Keratinocyte (primary cell): ENCODE measurements at regions not wholly inside any gene's neighbourhood (a gene's known extent, or its start where the extent isn't known, plus 50 kb on each side); places are given as distances from the start of the nearest gene placed in this dataset.
"Not testable (repeated sequence)": the region's sequence is repeated elsewhere in the genome, so short reads cannot be mapped to it uniquely, and the experiment has no call there.

Experiments
- DNase-seq: peaks from one replicate; pipeline ENCODE4 v3.0.0-alpha.2; 2011; ENCODE audit warnings: low read depth, missing footprints, low spot score
- FAIRE-seq: peaks from 2 replicates; lab custom pipeline; 2011; peaks lifted over from hg19 to GRCh38; lab: Jason Lieb, UNC
- H2AFZ ChIP-seq: 2 replicates; pipeline ENCODE4 v1.6.0; 2012; ENCODE audit warnings: low read length, control low read depth, inconsistent platforms; ENCODE audit not compliant: control insufficient read depth
- H3K27ac ChIP-seq: 2 replicates; pipeline ENCODE4 v1.5.1; 2011; ENCODE audit warnings: low read length; ENCODE audit not compliant: control insufficient read depth, insufficient read depth
- H3K27me3 ChIP-seq: 3 replicates; pipeline ENCODE4 v1.6.0; 2011; ENCODE audit warnings: low read length; ENCODE audit not compliant: control insufficient read depth, insufficient read depth; ENCODE audit errors: extremely low read depth
- H3K36me3 ChIP-seq, 2 experiments: 2 replicates in 1 of 2; 3 replicates in 1 of 2; pipeline ENCODE4 v1.5.1; 2011; ENCODE audit warnings: low read length in 2 of 2, mild to moderate bottlenecking in 1 of 2; ENCODE audit not compliant: control insufficient read depth in 2 of 2, insufficient read depth in 2 of 2; ENCODE audit errors: extremely low read depth in 1 of 2
- H3K4me1 ChIP-seq: 3 replicates; pipeline ENCODE4 v1.5.1; 2011; ENCODE audit warnings: low read length; ENCODE audit not compliant: control insufficient read depth, insufficient read depth; ENCODE audit errors: extremely low read depth
- H3K4me2 ChIP-seq: 3 replicates; pipeline ENCODE4 v1.6.0; 2011; ENCODE audit warnings: low read depth, low read length; ENCODE audit not compliant: control insufficient read depth, insufficient read depth; ENCODE audit errors: extremely low read depth
- H3K4me3 ChIP-seq, 3 experiments: fragments of 200-600 bp in 1 of 3; sonication (generic) in 1 of 3; 2 replicates in 2 of 3; 3 replicates in 1 of 3; pipeline ENCODE4 v1.5.1; 2011 to 2016; ENCODE audit warnings: low read length in 3 of 3, mild to moderate bottlenecking in 3 of 3, control low read depth in 2 of 3, inconsistent platforms in 1 of 3, low read depth in 1 of 3, mixed read lengths in 1 of 3, mixed run types in 1 of 3, moderate library complexity in 1 of 3; ENCODE audit not compliant: control insufficient read depth in 2 of 3, insufficient read depth in 2 of 3; ENCODE audit errors: extremely low read depth in 1 of 3
- H3K79me2 ChIP-seq: 2 replicates; pipeline ENCODE4 v1.6.0; 2012; ENCODE audit warnings: low read length; ENCODE audit not compliant: control insufficient read depth, insufficient read depth
- H3K9ac ChIP-seq: 3 replicates; pipeline ENCODE4 v1.6.0; 2011; ENCODE audit warnings: low read length; ENCODE audit not compliant: control insufficient read depth, insufficient read depth; ENCODE audit errors: extremely low read depth
- H3K9me1 ChIP-seq: 3 replicates; pipeline ENCODE4 v1.6.0; 2011; ENCODE audit warnings: low read length; ENCODE audit not compliant: control insufficient read depth, insufficient read depth; ENCODE audit errors: extremely low read depth
- H3K9me3 ChIP-seq: 2 replicates; pipeline ENCODE4 v1.5.1; 2012; ENCODE audit warnings: low read depth, low read length; ENCODE audit not compliant: control insufficient read depth
- H4K20me1 ChIP-seq: 3 replicates; pipeline ENCODE4 v1.6.0; 2011; ENCODE audit warnings: low read length; ENCODE audit not compliant: control insufficient read depth, insufficient read depth; ENCODE audit errors: extremely low read depth
- CTCF ChIP-seq, 3 experiments: IDR thresholded peaks in 1 of 3; conservative IDR thresholded peaks in 1 of 3; optimal IDR thresholded peaks in 1 of 3; 2 replicates in 2 of 3; 3 replicates in 1 of 3; pipeline versions ENCODE3 to v1.5.1; 2011; ENCODE audit warnings: low read length in 3 of 3, mild to moderate bottlenecking in 3 of 3, moderate library complexity in 2 of 3, control low read depth in 1 of 3, inconsistent platforms in 1 of 3; ENCODE audit not compliant: insufficient read depth in 2 of 3; ENCODE audit errors: extremely low read depth in 1 of 3
- EZH2 ChIP-seq: IDR thresholded peaks from one replicate; pipeline ENCODE4 v1.6.1; 2012; ENCODE audit warnings: inconsistent platforms, mild to moderate bottlenecking, low read length, moderate library complexity
- dilution Hi-C: fragments of 300-500 bp; cut with MboI; formaldehyde crosslinking; loops from one replicate; pipeline ENCODE4 v1.7.0; 2020; ENCODE audit warnings: low sequenced_read_pairs; ENCODE audit not compliant: extremely low pct_ligation_motif_present

DNA sequence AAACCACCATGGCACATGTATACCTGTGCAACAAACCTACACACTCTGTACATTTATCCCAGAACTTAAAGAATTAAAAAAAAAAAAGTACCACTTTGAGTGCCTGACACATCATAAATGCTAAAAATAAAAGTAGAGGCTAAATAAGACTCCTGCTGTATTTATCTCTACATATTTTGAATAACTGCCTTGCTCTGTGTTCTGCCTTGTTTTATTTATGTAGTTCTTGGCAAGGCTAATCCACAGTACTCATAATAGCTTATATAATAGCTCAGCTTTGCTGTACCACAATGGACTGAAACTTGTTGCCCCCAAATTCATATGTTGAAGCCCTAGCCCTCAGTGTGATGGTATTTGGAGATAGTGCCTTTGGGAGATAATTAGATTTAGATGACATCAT lies 95.4 kb upstream of the ADAMTS9 start:
- dilution Hi-C loops, result no loop called here
- DNase-seq, result no peak
- Histone ChIP-seq H3K4me3 (no peak overlapping the region), H3K79me2 (no peaks in the 10 kb centered on the region), H3K9ac (no peak overlapping the region), H3K36me3 (no peaks in the 10 kb centered on the region), H3K27ac (no peak overlapping the region), H3K9me3 (no peaks in the 10 kb centered on the region), H4K20me1 (no peaks in the 10 kb centered on the region), H3K4me2 (no peak overlapping the region), H3K4me1 (no peaks in the 10 kb centered on the region), H3K27me3 (no peaks in the 10 kb centered on the region), H2AFZ (no peak overlapping the region), H3K9me1 (no peaks in the 10 kb centered on the region)
- no peak for FAIRE-seq
- TF ChIP-seq CTCF (optimal IDR thresholded peaks at IDR 0.05 in 1 of 3, IDR thresholded peaks at IDR 0.05 in 1 of 3, conservative IDR thresholded peaks at IDR 0.05 in 1 of 3; ENCODE audit: extremely low read depth in 1 of 3, insufficient read depth in 2 of 3, low read length in 3 of 3) (no peak), EZH2 (no peak)

DNA sequence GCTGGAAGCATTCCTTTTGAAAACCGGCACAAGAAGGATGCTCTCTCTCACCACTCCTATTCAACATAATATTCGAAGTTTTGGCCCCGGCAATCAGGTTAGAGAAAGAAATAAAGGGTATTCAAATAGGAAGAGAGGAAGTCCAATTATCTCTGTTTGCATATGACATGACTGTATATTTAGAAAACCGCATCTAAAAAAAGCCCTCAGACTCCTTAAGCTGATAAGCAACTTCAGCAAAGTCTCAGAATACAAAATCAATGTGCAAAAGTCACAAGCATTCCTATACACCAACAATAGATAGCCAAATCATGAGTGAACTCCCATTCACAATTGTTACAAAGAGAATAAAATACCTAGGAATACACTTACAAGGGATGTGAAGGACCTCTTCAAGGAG lies 93.1 kb upstream of the ADAMTS9 start:
- FAIRE-seq, H3K9ac ChIP-seq, dilution Hi-C loops, H3K4me1 ChIP-seq, H2AFZ ChIP-seq, H3K4me2 ChIP-seq, H3K79me2 ChIP-seq, H3K27ac ChIP-seq, H3K9me1 ChIP-seq, H3K9me3 ChIP-seq, H3K4me3 ChIP-seq, H3K27me3 ChIP-seq, H3K36me3 ChIP-seq, H4K20me1 ChIP-seq, DNase-seq: not testable (repeated sequence)

GRCh38 chr3:64773137-64773536 lies 85.3 kb upstream of the ADAMTS9 start:
- FAIRE-seq (no peak), DNase-seq (no peak)
- Histone ChIP-seq H3K4me1 (no peaks in the 10 kb centered on the region), H3K27ac (no peak overlapping the region), H3K27me3 (no peaks in the 10 kb centered on the region), H3K36me3 (no peaks in the 10 kb centered on the region), H3K79me2 (no peaks in the 10 kb centered on the region), H2AFZ (peak overlapping the region; percentile 19), H3K9me3 (no peaks in the 10 kb centered on the region), H3K4me2 (no peak overlapping the region), H3K9ac (no peak overlapping the region), H3K4me3 (no peak overlapping the region), H3K9me1 (no peaks in the 10 kb centered on the region), H4K20me1 (no peaks in the 10 kb centered on the region)
- dilution Hi-C loops, result no loop called here
- TF ChIP-seq CTCF (optimal IDR thresholded peaks at IDR 0.05 in 1 of 3, IDR thresholded peaks at IDR 0.05 in 1 of 3, conservative IDR thresholded peaks at IDR 0.05 in 1 of 3; ENCODE audit: extremely low read depth in 1 of 3, insufficient read depth in 2 of 3, low read length in 3 of 3) (no peak), EZH2 (no peak)
